PC-3 (cell line): ENCODE measurements at regions not wholly inside any gene's neighbourhood (a gene's known extent, or its start where the extent isn't known, plus 50 kb on each side); places are given as distances from the start of the nearest gene placed in this dataset.

Experiments
- ATAC-seq: fragments of 200-7000 bp; cut with Tn5 transposase; 2 replicates; pipeline ENCODE4 v1.9.1; 2020; ENCODE audit warnings: mild to moderate bottlenecking, moderate library complexity
- BruUV-seq: library from RNA; stranded (reverse); fragments of 400-500 nt; replicated peaks from 2 replicates; lab custom pipeline; 2021; lab: Mats Ljungman, UMichigan
- CTCF ChIA-PET: fragments of 300-600 bp; sonication (Branson Sonifier 250); formaldehyde crosslinking; loops from one replicate; lab custom pipeline; 2022; ENCODE audit warnings: antibody characterized with exemption; lab: Charles Lee
- POLR2A ChIA-PET: fragments of 300-600 bp; sonication (Branson Sonifier 250); formaldehyde crosslinking; loops from one replicate; lab custom pipeline; 2022; ENCODE audit warnings: antibody characterized with exemption; ENCODE audit not compliant: unreplicated experiment; lab: Charles Lee
- DNase-seq: peaks from one replicate; pipeline ENCODE4 v3.0.0-alpha.2; 2015
- H2AFZ ChIP-seq: fragments of 300-600 bp; sonication (generic); 2 replicates; pipeline ENCODE4 v1.6.0; 2016; ENCODE audit warnings: antibody characterized with exemption, low read length
- H3F3A ChIP-seq: fragments of 300-600 bp; sonication (generic); one replicate; pipeline ENCODE4 v1.6.0; 2017; ENCODE audit warnings: antibody characterized with exemption, low read length, control low read depth, mild to moderate bottlenecking; ENCODE audit not compliant: unreplicated experiment
- H3K27ac ChIP-seq: fragments of 300-600 bp; sonication (generic); 2 replicates; pipeline ENCODE4 v1.5.1; 2016; ENCODE audit warnings: mild to moderate bottlenecking, low read length
- H3K27me3 ChIP-seq: fragments of 300-600 bp; sonication (generic); 2 replicates; pipeline ENCODE4 v1.6.1; 2016; ENCODE audit warnings: low read length, mixed read lengths
- H3K36me3 ChIP-seq: fragments of 300-600 bp; sonication (generic); 2 replicates; pipeline ENCODE4 v1.6.1; 2016; ENCODE audit warnings: low read depth, mixed run types, low read length, mixed read lengths
- H3K4me1 ChIP-seq: fragments of 300-600 bp; sonication (generic); 2 replicates; pipeline ENCODE4 v1.5.1; 2016; ENCODE audit warnings: low read length; ENCODE audit not compliant: insufficient read depth
- H3K4me2 ChIP-seq: fragments of 300-600 bp; sonication (generic); 2 replicates; pipeline ENCODE4 v1.6.0; 2016; ENCODE audit warnings: low read length
- H3K4me3 ChIP-seq: fragments of 300-600 bp; sonication (generic); 2 replicates; pipeline ENCODE4 v1.5.1; 2016; ENCODE audit warnings: mild to moderate bottlenecking, low read length, mixed read lengths
- H3K79me2 ChIP-seq: fragments of 300-600 bp; sonication (generic); 2 replicates; pipeline ENCODE4 v1.6.1; 2017; ENCODE audit warnings: low read length, mixed read lengths
- H3K9ac ChIP-seq: fragments of 300-600 bp; sonication (generic); 2 replicates; pipeline ENCODE4 v1.6.0; 2016; ENCODE audit warnings: mild to moderate bottlenecking, low read length
- H3K9me2 ChIP-seq: fragments of 300-600 bp; sonication (generic); replicated peaks from 2 replicates; pipeline ENCODE4 v1.6.1; 2016; ENCODE audit warnings: mixed run types, low read length, mixed read lengths
- H3K9me3 ChIP-seq: fragments of 300-600 bp; sonication (generic); 2 replicates; pipeline ENCODE4 v1.6.1; 2016; ENCODE audit warnings: low read length, mixed read lengths
- H4K20me1 ChIP-seq: fragments of 300-600 bp; sonication (generic); 2 replicates; pipeline ENCODE4 v1.6.1; 2016; ENCODE audit warnings: low read length, mixed read lengths
- EZH2 ChIP-seq: fragments of 300-600 bp; sonication (generic); IDR thresholded peaks from one replicate; pipeline ENCODE4 v1.6.1; 2017; ENCODE audit warnings: antibody characterized with exemption, mild to moderate bottlenecking, low read length; ENCODE audit not compliant: unreplicated experiment
- EZH2phosphoT487 ChIP-seq: fragments of 300-600 bp; sonication (generic); IDR thresholded peaks from 2 replicates; pipeline ENCODE4 v1.6.1; 2018; ENCODE audit warnings: mild to moderate bottlenecking, antibody characterized with exemption, low read length, borderline replicate concordance
- intact Hi-C: fragments of 100-400 bp; cut with micrococcal nuclease; formaldehyde crosslinking; loops from 2 replicates; pipeline ENCODE4 v1.9.0; 2023
- TF ChIP-seq, protein P1 (sequence below): fragments of 300-600 bp; sonication (generic); conservative IDR thresholded peaks from 2 replicates; pipeline ENCODE4 v1.5.1; 2017; ENCODE audit warnings: antibody characterized with exemption, low read depth, mild to moderate bottlenecking, low read length

DNA sequence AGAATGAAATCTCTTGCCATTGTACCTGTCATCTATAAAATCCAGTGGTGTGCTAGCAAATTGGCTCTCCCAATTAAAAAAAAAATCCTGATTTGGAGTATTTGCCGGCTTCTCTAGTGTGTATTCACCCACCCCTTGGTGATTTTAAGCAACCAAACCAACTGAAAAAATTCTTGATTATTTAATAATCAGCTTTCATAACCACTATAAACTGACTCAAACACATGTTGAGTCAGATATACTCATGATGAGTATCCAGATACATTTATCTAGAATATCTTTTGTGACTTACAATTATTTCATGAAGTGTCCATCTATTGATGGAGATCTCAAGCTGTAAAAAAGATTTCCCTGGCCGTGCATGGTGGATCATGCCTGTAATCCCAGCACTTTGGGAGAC lies 205.4 kb downstream of the RASSF9 start:
- H3K9ac ChIP-seq = no peak overlapping the region
- H3K27me3 ChIP-seq = no peaks in the 10 kb centered on the region
- BruUV-seq = no TSS peak
- no peak for TF ChIP-seq EZH2phosphoT487
- TF ChIP-seq EZH2 = no peak
- TF ChIP-seq, protein P1, sequence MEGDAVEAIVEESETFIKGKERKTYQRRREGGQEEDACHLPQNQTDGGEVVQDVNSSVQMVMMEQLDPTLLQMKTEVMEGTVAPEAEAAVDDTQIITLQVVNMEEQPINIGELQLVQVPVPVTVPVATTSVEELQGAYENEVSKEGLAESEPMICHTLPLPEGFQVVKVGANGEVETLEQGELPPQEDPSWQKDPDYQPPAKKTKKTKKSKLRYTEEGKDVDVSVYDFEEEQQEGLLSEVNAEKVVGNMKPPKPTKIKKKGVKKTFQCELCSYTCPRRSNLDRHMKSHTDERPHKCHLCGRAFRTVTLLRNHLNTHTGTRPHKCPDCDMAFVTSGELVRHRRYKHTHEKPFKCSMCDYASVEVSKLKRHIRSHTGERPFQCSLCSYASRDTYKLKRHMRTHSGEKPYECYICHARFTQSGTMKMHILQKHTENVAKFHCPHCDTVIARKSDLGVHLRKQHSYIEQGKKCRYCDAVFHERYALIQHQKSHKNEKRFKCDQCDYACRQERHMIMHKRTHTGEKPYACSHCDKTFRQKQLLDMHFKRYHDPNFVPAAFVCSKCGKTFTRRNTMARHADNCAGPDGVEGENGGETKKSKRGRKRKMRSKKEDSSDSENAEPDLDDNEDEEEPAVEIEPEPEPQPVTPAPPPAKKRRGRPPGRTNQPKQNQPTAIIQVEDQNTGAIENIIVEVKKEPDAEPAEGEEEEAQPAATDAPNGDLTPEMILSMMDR = no peak
- H3K9me2 ChIP-seq = no peaks in the 10 kb centered on the region
- H3K9me3 ChIP-seq = no peaks in the 10 kb centered on the region
- H3K4me1 ChIP-seq = peaks cover 51% of the 10 kb centered on the region
- intact Hi-C loops = no loop called here
- H3K27ac ChIP-seq = peak overlapping the region; percentile 50
- CTCF ChIA-PET = no interaction called here
- H3K4me3 ChIP-seq = no peak overlapping the region
- POLR2A ChIA-PET = no interaction called here
- H2AFZ ChIP-seq = no peak overlapping the region
- H4K20me1 ChIP-seq = no peaks in the 10 kb centered on the region
- H3K4me2 ChIP-seq = no peak overlapping the region
- DNase-seq = peak; percentile 63
- H3F3A ChIP-seq = peaks cover 12% of the 10 kb centered on the region
- peak; percentile 15; the same call in 1 of the 2 replicates for ATAC-seq
- H3K79me2 ChIP-seq = no peaks in the 10 kb centered on the region
- H3K36me3 ChIP-seq = no peaks in the 10 kb centered on the region

DNA sequence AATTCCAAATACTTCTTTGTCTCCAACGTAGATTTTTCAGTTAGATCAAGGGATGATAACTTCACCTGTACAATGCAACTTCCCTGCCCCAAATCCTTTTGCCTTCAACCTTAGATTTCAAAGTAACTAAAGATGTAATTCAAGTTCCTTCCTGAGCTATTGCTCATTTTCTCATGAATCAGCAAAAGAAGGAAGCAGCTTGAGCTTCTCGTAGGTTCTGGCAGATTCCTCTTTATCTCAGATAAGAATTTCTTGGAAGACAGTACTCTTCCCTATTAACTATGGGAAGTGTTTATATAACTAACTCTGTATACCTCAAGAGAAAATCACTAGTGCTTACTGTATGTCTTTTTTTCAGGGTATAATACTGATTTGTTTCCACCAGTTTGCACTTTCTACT lies 203.8 kb downstream of the RASSF9 start:
- Histone ChIP-seq H4K20me1 (no peaks in the 10 kb centered on the region), H3K79me2 (no peaks in the 10 kb centered on the region), H3K4me3 (no peak overlapping the region), H3K27ac (no peak overlapping the region), H3K9ac (no peak overlapping the region), H2AFZ (no peak overlapping the region), H3K9me2 (no peaks in the 10 kb centered on the region), H3K36me3 (no peaks in the 10 kb centered on the region), H3K27me3 (no peaks in the 10 kb centered on the region), H3K9me3 (no peaks in the 10 kb centered on the region), H3F3A (peaks cover 4% of the 10 kb centered on the region), H3K4me1 (peaks cover 36% of the 10 kb centered on the region), H3K4me2 (no peak overlapping the region)
- DNase-seq (peak; percentile 22), ATAC-seq (no peak)
- no TSS peak for BruUV-seq
- intact Hi-C loops = no loop called here
- ChIA-PET CTCF (no interaction called here), POLR2A (no interaction called here)
- TF ChIP-seq, protein P1 = no peak
- TF ChIP-seq EZH2 (no peak), EZH2phosphoT487 (no peak)

DNA sequence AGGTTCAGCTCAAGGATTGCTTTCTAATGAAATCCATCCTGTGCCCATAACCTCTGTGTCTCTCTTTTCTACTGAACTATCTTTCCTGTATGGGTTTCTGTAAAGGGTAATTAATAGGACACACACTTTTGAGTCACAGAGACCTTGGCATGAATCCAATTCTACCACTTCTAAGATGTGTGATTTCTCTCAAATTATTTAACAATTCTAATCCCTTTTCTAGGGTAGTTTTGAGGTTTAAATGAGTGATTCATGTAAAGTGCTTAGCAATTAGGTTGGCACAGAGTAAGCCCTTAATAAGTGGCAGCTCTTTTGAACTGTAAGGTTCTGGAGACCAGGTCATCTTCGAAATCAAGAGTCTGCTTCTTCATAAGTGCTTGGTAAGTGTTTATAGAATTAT lies 202.7 kb downstream of the RASSF9 start:
- no peak overlapping the region for H3K4me2 ChIP-seq
- no peaks in the 10 kb centered on the region for H3K9me2 ChIP-seq
- ATAC-seq (no peak), DNase-seq (no peak)
- intact Hi-C loops = no loop called here
- H3K36me3 ChIP-seq = no peaks in the 10 kb centered on the region
- H3K4me1 ChIP-seq = peaks cover 29% of the 10 kb centered on the region
- no peaks in the 10 kb centered on the region for H3K9me3 ChIP-seq
- no peaks in the 10 kb centered on the region for H3K27me3 ChIP-seq
- no peak for TF ChIP-seq EZH2
- TF ChIP-seq, protein P1 = no peak
- no TSS peak for BruUV-seq
- H3K4me3 ChIP-seq = no peak overlapping the region
- POLR2A ChIA-PET = no interaction called here
- H3K79me2 ChIP-seq = no peaks in the 10 kb centered on the region
- no peak overlapping the region for H3K9ac ChIP-seq
- CTCF ChIA-PET = no interaction called here
- H2AFZ ChIP-seq = no peak overlapping the region
- H3F3A ChIP-seq = no peaks in the 10 kb centered on the region
- H3K27ac ChIP-seq = no peak overlapping the region
- no peaks in the 10 kb centered on the region for H4K20me1 ChIP-seq
